Fibroblast of lung (primary cell): ENCODE measurements at regions not wholly inside any gene's neighbourhood (a gene's known extent, or its start where the extent isn't known, plus 50 kb on each side); places are given as distances from the start of the nearest gene placed in this dataset.
A peak's percentile ranks its signal among the peaks of the same experiment; 100 is the strongest.

Experiments used
- DNase-seq, 2 donors: peaks; one replicate each; pipeline versions ENCODE4 v3.0.0 to v3.0.0-alpha.2; 2010; ENCODE audit warnings: low read depth in 2 of 2
- H2AFZ ChIP-seq: 2 replicates; pipeline ENCODE4 v1.5.1; 2012; ENCODE audit warnings: low read length, control low read depth, inconsistent platforms
- H3K27ac ChIP-seq: 2 replicates; pipeline ENCODE4 v1.5.1; 2011; ENCODE audit warnings: low read length, control low read depth; ENCODE audit not compliant: insufficient read depth
- H3K27me3 ChIP-seq: 2 replicates; pipeline ENCODE4 v1.5.1; 2011; ENCODE audit warnings: mild to moderate bottlenecking, low read length; ENCODE audit not compliant: control insufficient read depth, insufficient read depth
- H3K36me3 ChIP-seq: 2 replicates; pipeline ENCODE4 v1.5.1; 2011; ENCODE audit warnings: low read length; ENCODE audit not compliant: control insufficient read depth, insufficient read depth
- H3K4me1 ChIP-seq: 2 replicates; pipeline ENCODE4 v1.5.1; 2011; ENCODE audit warnings: low read length; ENCODE audit not compliant: control insufficient read depth, insufficient read depth; ENCODE audit errors: extremely low read depth
- H3K4me2 ChIP-seq: 2 replicates; pipeline ENCODE4 v1.5.1; 2011; ENCODE audit warnings: low read length, control low read depth; ENCODE audit not compliant: insufficient read depth; ENCODE audit errors: extremely low read depth
- H3K4me3 ChIP-seq, 4 experiments: fragments of 200-600 bp in 1 of 4; sonication (generic) in 1 of 4; replicated peaks in 1 of 4; 2 replicates each; pipeline ENCODE4 v1.5.1; 2011 to 2016; ENCODE audit warnings: low read length in 4 of 4, low read depth in 3 of 4, mild to moderate bottlenecking in 3 of 4, control low read depth in 2 of 4, inconsistent platforms in 1 of 4, mixed read lengths in 1 of 4; ENCODE audit not compliant: insufficient read depth in 1 of 4; ENCODE audit errors: control extremely low read depth in 1 of 4
- H3K79me2 ChIP-seq: 2 replicates; pipeline ENCODE4 v1.5.1; 2012; ENCODE audit warnings: mild to moderate bottlenecking, low read length, inconsistent platforms; ENCODE audit not compliant: control insufficient read depth, insufficient read depth
- H3K9ac ChIP-seq: 2 replicates; pipeline ENCODE4 v1.5.1; 2011; ENCODE audit warnings: mild to moderate bottlenecking, low read length, control low read depth; ENCODE audit not compliant: insufficient read depth
- H3K9me3 ChIP-seq: 2 replicates; pipeline ENCODE4 v1.5.1; 2012; ENCODE audit warnings: low read depth, low read length; ENCODE audit not compliant: control insufficient read depth, insufficient read depth
- H4K20me1 ChIP-seq: 2 replicates; pipeline ENCODE4 v1.5.1; 2011; ENCODE audit warnings: low read length; ENCODE audit not compliant: control insufficient read depth, insufficient read depth; ENCODE audit errors: extremely low read depth
- EZH2 ChIP-seq: IDR thresholded peaks from 2 replicates; pipeline ENCODE4 v1.5.1; 2012; ENCODE audit warnings: low read length, control low read depth, mild to moderate bottlenecking; ENCODE audit errors: missing control alignments
- TF ChIP-seq, protein P1 (sequence below), 2 donors: IDR thresholded peaks in 1 of 2; conservative IDR thresholded peaks in 1 of 2; 1 replicate in 1 of 2; 2 replicates in 1 of 2; pipeline ENCODE4 v1.5.1; 2011 to 2012; ENCODE audit warnings: low read length in 2 of 2, control low read depth in 1 of 2, inconsistent platforms in 1 of 2, low read depth in 1 of 2, mild to moderate bottlenecking in 1 of 2

GRCh38 chr2:187050409-187050998 is 201.5 kb upstream of the ZSWIM2 start:
- TF ChIP-seq, protein P1, sequence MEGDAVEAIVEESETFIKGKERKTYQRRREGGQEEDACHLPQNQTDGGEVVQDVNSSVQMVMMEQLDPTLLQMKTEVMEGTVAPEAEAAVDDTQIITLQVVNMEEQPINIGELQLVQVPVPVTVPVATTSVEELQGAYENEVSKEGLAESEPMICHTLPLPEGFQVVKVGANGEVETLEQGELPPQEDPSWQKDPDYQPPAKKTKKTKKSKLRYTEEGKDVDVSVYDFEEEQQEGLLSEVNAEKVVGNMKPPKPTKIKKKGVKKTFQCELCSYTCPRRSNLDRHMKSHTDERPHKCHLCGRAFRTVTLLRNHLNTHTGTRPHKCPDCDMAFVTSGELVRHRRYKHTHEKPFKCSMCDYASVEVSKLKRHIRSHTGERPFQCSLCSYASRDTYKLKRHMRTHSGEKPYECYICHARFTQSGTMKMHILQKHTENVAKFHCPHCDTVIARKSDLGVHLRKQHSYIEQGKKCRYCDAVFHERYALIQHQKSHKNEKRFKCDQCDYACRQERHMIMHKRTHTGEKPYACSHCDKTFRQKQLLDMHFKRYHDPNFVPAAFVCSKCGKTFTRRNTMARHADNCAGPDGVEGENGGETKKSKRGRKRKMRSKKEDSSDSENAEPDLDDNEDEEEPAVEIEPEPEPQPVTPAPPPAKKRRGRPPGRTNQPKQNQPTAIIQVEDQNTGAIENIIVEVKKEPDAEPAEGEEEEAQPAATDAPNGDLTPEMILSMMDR (conservative IDR thresholded peaks at IDR 0.05 in 1 of 2, IDR thresholded peaks at IDR 0.05 in 1 of 2; ENCODE audit: low read depth in 1 of 2, low read length in 2 of 2): no peak
- no peak for TF ChIP-seq EZH2
- Histone ChIP-seq H3K4me1 (no peaks in the 10 kb centered on the region), H3K9ac (no peak overlapping the region), H3K4me3 (no peak overlapping the region), H3K79me2 (no peaks in the 10 kb centered on the region), H3K27ac (no peak overlapping the region), H3K27me3 (no peaks in the 10 kb centered on the region), H4K20me1 (no peaks in the 10 kb centered on the region), H3K4me2 (no peak overlapping the region), H3K36me3 (no peaks in the 10 kb centered on the region), H2AFZ (no peak overlapping the region), H3K9me3 (no peaks in the 10 kb centered on the region)
- peak in 1 of 2 donors; percentile 22 for DNase-seq

DNA sequence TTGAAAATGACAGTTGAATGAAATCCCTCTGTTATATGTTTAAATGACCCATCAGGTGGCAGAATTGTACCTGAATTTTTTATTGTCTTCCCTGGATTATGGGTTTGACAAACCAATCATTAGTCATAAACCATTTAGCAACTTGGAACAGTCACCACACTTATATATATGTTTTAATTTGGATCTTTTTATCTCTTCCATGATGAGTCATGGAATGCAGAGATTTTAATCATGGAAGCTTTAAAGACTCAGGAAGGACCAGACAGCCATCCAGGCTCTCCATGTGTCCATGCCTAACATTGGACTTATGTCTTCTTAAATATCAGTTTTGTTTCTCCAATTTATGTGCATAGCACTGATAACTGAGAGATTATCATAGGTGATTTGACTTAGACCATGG is 188.3 kb upstream of the ZSWIM2 start:
- peak in 1 of 2 donors; percentile 8 for DNase-seq
- Histone ChIP-seq H3K4me3 (no peak overlapping the region), H3K27me3 (no peaks in the 10 kb centered on the region)

GRCh38 chr2:187034434-187034833 is 185.5 kb upstream of the ZSWIM2 start:
- Histone ChIP-seq H3K9ac (no peak overlapping the region), H3K36me3 (no peaks in the 10 kb centered on the region), H3K4me1 (no peaks in the 10 kb centered on the region), H2AFZ (no peak overlapping the region), H3K9me3 (no peaks in the 10 kb centered on the region), H3K4me3 (no peak overlapping the region), H4K20me1 (no peaks in the 10 kb centered on the region), H3K27ac (no peak overlapping the region), H3K27me3 (no peaks in the 10 kb centered on the region), H3K4me2 (no peak overlapping the region), H3K79me2 (no peaks in the 10 kb centered on the region)
- DNase-seq: peak in 1 of 2 donors; percentile 22
- TF ChIP-seq EZH2: no peak
- TF ChIP-seq, protein P1 (conservative IDR thresholded peaks at IDR 0.05 in 1 of 2, IDR thresholded peaks at IDR 0.05 in 1 of 2; ENCODE audit: low read depth in 1 of 2, low read length in 2 of 2): no peak

More for the DNA sequence above, 188.3 kb upstream of the ZSWIM2 start:
- H3K4me1 ChIP-seq: no peaks in the 10 kb centered on the region
- H3K79me2 ChIP-seq: no peaks in the 10 kb centered on the region
- H3K27ac ChIP-seq: no peak overlapping the region
- H4K20me1 ChIP-seq: no peaks in the 10 kb centered on the region
- no peak for TF ChIP-seq EZH2
- TF ChIP-seq, protein P1 (conservative IDR thresholded peaks at IDR 0.05 in 1 of 2, IDR thresholded peaks at IDR 0.05 in 1 of 2; ENCODE audit: low read depth in 1 of 2, low read length in 2 of 2): no peak
- H3K9me3 ChIP-seq: no peaks in the 10 kb centered on the region
- no peaks in the 10 kb centered on the region for H3K36me3 ChIP-seq
- no peak overlapping the region for H2AFZ ChIP-seq
- no peak overlapping the region for H3K4me2 ChIP-seq
- no peak overlapping the region for H3K9ac ChIP-seq
